Stimulated activated CD4-positive, alpha-beta T cell treated with anti-CD3 and anti-CD28 coated beads, Interleukin-2, amount 100 ng/mL, for 24 hours (primary cell): ENCODE measurements at regions not wholly inside any gene's neighbourhood (a gene's known extent, or its start where the extent isn't known, plus 50 kb on each side); places are given as distances from the start of the nearest gene placed in this dataset.
"Not testable (repeated sequence)": the region's sequence is repeated elsewhere in the genome, so short reads cannot be mapped to it uniquely, and the experiment has no call there.

Source experiments
- DNase-seq, 2 donors: peaks; one replicate each; pipeline ENCODE4 v3.0.0-alpha.2; 2020

- no peak for DNase-seq
Measured at GRCh38 chr17:70961341-70961740, 792.0 kb downstream of the KCNJ2 start.

GRCh38 chr17:70968302-70968701 is 799.0 kb downstream of the KCNJ2 start:
- no peak for DNase-seq

GRCh38 chr17:70969521-70970034 is 800.2 kb downstream of the KCNJ2 start:
- DNase-seq: no peak

GRCh38 chr17:70976447-70976846 is 807.1 kb downstream of the KCNJ2 start:
- DNase-seq: no peak

- no peak for DNase-seq
Measured at GRCh38 chr17:70984873-70985272, 815.5 kb downstream of the KCNJ2 start.

DNA sequence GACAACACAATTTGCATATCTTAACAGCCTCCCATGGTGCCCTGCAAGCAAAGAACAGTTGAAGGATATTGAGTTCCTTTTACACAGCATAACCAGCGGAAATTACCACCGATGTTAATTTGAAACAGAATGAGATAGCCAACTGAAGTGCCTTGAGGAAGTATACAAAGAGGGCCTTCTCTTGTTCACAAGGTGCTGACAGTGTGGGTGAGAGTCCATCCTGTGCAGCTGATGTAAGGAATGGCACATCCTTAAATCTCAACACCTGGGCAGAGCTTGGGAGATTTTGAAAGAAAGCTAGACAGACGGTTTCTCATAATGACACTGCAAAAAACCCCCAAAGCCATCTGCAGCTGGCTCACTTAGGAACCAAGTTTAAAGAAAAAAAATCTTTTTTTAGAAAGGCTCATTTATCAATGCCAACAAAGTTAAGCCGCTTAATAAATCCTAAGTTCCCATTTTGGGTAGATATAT is 818.6 kb downstream of the KCNJ2 start:
- DNase-seq: no peak

- no peak for DNase-seq
Measured at GRCh38 chr17:70988622-70989021, 819.3 kb downstream of the KCNJ2 start.

DNA sequence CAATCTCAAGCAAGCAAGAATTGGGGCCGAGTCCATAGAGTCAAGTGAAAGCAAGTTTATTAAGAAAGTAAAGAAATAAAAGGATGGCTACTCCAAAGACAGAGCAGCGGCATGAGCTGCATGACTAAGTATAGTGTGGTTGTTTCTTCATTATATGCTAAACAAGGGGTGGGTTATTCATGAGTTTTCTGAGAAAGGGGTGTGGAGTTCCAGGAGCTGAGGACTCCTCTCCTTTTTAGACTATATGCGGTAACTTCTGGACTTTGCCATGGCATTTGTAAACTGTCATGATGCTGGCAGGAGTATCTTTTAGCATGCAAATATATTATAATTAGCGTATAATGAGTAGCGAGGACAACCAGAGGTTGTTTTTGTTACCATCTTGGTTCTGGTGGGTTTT is 819.9 kb downstream of the KCNJ2 start:
- no peak for DNase-seq

DNA sequence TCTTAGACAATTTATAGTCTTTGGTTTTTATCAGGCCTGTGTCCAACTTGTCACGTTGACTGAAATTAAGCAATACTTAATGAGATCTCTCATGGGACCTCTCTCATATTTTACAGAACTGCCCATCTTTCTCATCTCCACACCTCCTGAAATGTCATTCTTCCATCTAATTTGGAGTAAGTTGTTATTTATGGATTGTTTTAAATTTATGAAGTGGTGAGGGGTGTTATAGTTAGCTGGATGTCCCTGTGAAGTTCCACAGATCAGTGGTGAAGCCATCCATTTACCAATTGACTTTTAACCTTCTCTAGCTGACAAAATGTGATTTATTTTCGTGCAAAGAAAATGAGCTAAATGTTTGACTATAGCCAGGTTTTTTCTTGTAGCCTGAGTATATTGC is 824.9 kb downstream of the KCNJ2 start:
- DNase-seq: no peak

DNA sequence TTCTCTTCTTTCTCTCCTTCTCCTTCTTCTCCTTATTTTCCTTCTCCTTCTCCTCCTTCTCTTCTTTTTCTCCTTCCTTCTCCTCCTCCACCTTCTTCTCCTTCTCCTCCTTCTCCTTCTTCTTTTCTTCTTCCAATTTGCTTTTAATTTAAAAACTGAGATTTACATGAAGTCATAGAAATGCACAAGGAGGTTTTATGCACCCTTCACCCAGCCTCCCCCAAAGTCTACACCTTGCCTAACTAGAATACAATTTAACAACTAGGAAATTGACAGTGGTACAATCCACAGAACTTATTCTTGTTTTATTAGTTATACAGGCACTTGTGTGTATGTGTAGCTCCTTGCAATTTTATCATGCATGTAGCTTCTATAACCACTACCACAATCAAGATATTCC is 826.7 kb downstream of the KCNJ2 start:
- no peak for DNase-seq

GRCh38 chr17:71003736-71004135 is 834.4 kb downstream of the KCNJ2 start:
- DNase-seq: no peak

GRCh38 chr17:71004413-71004812 is 835.1 kb downstream of the KCNJ2 start:
- DNase-seq: no peak

DNA sequence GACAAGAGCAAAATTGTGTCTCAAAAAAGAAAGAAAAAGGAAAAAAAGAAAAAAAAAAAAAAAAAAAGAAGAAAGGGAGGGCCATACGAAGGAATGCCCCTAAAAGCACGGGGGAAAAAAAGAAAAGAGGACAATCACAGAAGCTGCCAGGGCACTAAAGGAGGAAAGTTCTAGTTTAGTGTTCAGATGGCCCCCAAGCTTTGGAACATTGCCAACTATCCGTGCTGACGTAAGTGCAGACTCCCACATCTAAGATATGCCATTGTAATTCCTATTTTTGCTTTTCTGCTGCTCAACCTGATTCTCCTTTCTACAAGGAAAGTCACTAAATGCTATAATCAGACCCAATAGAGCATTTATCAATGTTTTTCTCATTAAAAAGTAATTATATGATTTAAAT is 842.1 kb downstream of the KCNJ2 start:
- DNase-seq: no peak

DNA sequence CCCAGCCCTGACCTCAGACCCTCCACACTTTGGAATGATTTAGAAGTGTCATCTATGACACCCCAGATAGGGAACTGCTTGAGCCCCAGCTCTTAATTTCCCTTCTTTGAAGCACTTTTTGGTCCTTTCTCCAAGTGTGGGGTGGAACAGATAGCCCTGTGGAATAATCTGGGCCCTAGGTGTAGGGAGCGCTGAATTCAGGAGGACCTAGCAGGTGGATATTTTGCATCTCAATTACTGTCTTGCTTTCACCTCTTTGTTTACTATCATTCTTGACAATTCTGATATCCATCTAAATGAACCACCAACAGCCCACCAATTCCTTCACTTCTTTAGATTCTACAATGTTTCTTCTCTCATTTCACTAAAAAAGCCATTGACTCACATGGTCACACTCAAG is 850.4 kb downstream of the KCNJ2 start:
- no peak for DNase-seq

DNA sequence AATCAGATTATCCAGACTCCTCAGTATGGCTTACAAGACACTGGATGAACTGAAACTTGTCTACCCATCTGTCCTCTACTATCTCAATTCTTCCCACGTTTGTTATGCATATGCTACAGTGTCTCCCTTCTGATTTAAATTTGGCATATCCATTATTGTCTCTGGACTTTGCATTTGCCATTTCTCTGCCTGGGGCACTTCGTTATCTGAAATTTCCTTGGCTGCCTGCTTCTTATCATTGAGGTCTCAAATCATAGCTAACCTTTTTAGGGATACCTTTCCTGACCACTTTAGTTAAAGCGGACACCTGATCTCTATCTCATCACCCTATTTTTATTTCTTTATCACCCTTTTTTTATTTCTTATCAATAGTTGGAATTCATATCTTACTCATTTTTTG is 853.4 kb downstream of the KCNJ2 start:
- no peak for DNase-seq

- DNase-seq: no peak
Measured at GRCh38 chr17:71023249-71024030, 854.1 kb downstream of the KCNJ2 start.

DNA sequence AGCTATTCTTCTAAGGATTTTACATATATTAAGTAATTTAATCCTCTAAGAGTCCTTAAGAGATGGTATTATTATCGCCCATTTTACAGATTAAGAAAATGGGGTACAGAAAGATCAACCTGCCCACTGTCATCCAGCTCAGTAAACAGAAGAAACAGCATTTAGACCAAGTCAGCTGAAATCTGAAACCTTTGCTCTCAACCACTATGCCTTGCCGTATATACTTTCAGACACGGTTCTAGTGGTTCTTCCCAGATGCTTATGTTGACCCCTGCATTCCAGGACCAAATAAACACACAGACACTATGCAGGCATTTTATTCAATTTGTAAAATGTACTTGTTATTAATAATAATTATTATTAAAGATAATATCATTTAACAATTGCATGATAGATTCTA is 854.8 kb downstream of the KCNJ2 start:
- no peak for DNase-seq

GRCh38 chr17:71024969-71025368 is 855.6 kb downstream of the KCNJ2 start:
- no peak for DNase-seq

GRCh38 chr17:71029246-71029645 is 859.9 kb downstream of the KCNJ2 start:
- DNase-seq: no peak

- not testable (repeated sequence) for DNase-seq
Measured at GRCh38 chr17:71031286-71031685, 862.0 kb downstream of the KCNJ2 start.

GRCh38 chr17:71032746-71033273 is 863.5 kb downstream of the KCNJ2 start:
- no peak for DNase-seq

GRCh38 chr17:71033336-71033735 is 864.0 kb downstream of the KCNJ2 start:
- no peak for DNase-seq

DNA sequence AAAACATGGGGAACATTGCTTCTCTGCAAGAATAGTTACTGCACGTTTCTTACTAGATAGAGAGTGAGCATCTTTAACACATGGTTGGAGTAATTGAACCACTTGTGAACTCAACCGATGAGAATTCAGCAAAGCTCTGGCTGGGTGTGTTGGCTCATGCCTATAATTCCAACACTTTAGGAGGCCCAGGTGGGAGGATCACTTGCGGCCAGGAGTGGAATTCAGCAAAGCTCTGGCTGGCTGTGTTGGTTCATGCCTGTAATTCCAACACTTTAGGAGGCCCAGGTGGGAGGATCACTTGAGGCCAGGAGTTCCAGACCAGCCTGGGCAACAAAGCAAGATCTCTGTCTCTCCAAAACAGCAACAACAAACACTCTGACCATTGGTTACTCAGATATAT is 865.9 kb downstream of the KCNJ2 start:
- no peak for DNase-seq

DNA sequence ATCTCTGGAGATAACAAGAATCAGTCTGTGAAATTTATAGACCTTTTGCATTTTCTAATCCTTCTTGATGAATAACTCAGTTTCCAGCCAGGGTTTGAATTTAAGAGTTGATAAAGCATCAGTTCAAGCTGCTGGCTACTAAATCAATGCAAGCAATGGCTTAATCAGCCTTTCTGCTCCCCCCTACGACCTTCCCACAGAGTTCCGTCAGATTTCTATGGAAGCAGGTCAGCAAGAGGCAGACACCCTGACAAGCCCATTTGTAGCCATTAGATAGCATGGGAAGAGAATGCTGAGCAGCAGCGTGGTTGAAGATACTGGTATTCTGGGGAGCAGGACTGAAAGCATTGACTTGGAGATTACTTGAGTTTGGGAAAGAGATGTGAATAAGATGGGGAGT is 868.1 kb downstream of the KCNJ2 start:
- no peak for DNase-seq

DNA sequence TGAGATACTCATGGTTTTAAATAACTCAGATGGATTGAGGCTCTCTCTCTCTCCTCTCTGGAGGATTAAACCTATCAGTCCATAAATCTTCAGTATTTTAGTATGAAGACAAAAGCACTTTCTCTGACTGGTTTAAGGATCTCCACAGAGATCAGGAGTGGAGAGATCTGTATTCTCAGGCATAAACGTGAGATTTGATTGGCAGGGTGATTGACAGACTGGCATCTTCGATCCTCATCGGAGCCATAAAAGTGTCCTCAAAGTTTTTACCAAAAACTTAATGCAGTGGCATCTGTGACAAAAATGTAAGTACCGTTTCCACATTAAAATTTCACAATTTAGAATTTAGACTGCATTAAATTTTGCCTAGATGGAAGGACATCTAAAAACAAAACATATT is 870.1 kb downstream of the KCNJ2 start:
- no peak for DNase-seq
